Astrocyte (in vitro differentiated cells and primary cell): ENCODE measurements at regions not wholly inside any gene's neighbourhood (a gene's known extent, or its start where the extent isn't known, plus 50 kb on each side); places are given as distances from the start of the nearest gene placed in this dataset.

ENCODE experiments used
- CTCF ChIP-seq: IDR thresholded peaks from 2 replicates; pipeline ENCODE4 v1.5.1; 2011; ENCODE audit warnings: low read depth, mild to moderate bottlenecking, inconsistent platforms, low read length, moderate library complexity; ENCODE audit not compliant: insufficient read depth
- EZH2 ChIP-seq: IDR thresholded peaks from 2 replicates; pipeline ENCODE4 v1.6.1; 2012; ENCODE audit warnings: mild to moderate bottlenecking, low read length, inconsistent platforms; ENCODE audit not compliant: insufficient read depth

GRCh38 chr14:85334316-85334715 is 195.6 kb upstream of the FLRT2 start:
- TF ChIP-seq CTCF (no peak), EZH2 (no peak)
